ENCODE measurements at regions not wholly inside any gene's neighbourhood (a gene's known extent, or its start where the extent isn't known, plus 50 kb on each side); places are given as distances from the start of the nearest gene placed in this dataset.
"Not testable (repeated sequence)": the region's sequence is repeated elsewhere in the genome, so short reads cannot be mapped to it uniquely, and the experiment has no call there.

- Histone ChIP-seq H3K4me3 (no peak overlapping the region), H3K36me3 (no peaks in the 10 kb centered on the region), H3K27ac (no peak overlapping the region), H3K27me3 (no peaks in the 10 kb centered on the region), H3K9me3 (no peaks in the 10 kb centered on the region), H3K4me1 (no peaks in the 10 kb centered on the region)
- TF ChIP-seq EP300 (IDR thresholded peaks at IDR 0.05) (no peak), POLR2AphosphoS5 (IDR thresholded peaks at IDR 0.05) (no peak), POLR2A (IDR thresholded peaks at IDR 0.05) (no peak), CTCF (IDR thresholded peaks at IDR 0.05) (no peak)
- no peak for DNase-seq
- WGBS, 2 donors: 70 to 86% methylated on average over 4 of the region's 4 CpGs
- intact Hi-C loops (cut with DNase I): no loop called here
These were observed 275.2 kb upstream of the CNR1 start for GRCh38 chr6:88441346-88441745.

GRCh38 chr6:88428068-88428467, 261.9 kb upstream of the CNR1 start:
- no peaks in the 10 kb centered on the region for H3K36me3 ChIP-seq
- H3K4me3 ChIP-seq: no peak overlapping the region
- intact Hi-C loops (cut with DNase I): no loop called here
- DNase-seq: no peak
- no peaks in the 10 kb centered on the region for H3K27me3 ChIP-seq
- no peaks in the 10 kb centered on the region for H3K4me1 ChIP-seq
- H3K27ac ChIP-seq: no peak overlapping the region
- 66 to 73% methylated on average over 1 of the region's 1 CpG for WGBS, 2 donors
- TF ChIP-seq POLR2AphosphoS5 (IDR thresholded peaks at IDR 0.05): no peak
- no peak for TF ChIP-seq EP300 (IDR thresholded peaks at IDR 0.05)
- TF ChIP-seq CTCF (IDR thresholded peaks at IDR 0.05): no peak
- TF ChIP-seq POLR2A (IDR thresholded peaks at IDR 0.05): no peak
- no peaks in the 10 kb centered on the region for H3K9me3 ChIP-seq

- no peak for DNase-seq
- no peak overlapping the region for H3K4me3 ChIP-seq
- TF ChIP-seq POLR2A (IDR thresholded peaks at IDR 0.05) (no peak), POLR2AphosphoS5 (IDR thresholded peaks at IDR 0.05) (no peak), EP300 (IDR thresholded peaks at IDR 0.05) (no peak), CTCF (IDR thresholded peaks at IDR 0.05) (no peak)
- intact Hi-C loops (cut with DNase I): no loop called here
- 94 to 95% methylated on average over 2 of the region's 2 CpGs for WGBS, 2 donors
- no peaks in the 10 kb centered on the region for H3K9me3 ChIP-seq
- H3K4me1 ChIP-seq: no peaks in the 10 kb centered on the region
- no peaks in the 10 kb centered on the region for H3K27me3 ChIP-seq
- no peaks in the 10 kb centered on the region for H3K36me3 ChIP-seq
- no peak overlapping the region for H3K27ac ChIP-seq
These were observed 259.9 kb upstream of the CNR1 start for GRCh38 chr6:88426005-88426404.

- intact Hi-C loops (cut with DNase I): no loop called here
These were observed 256.7 kb upstream of the CNR1 start for GRCh38 chr6:88422831-88423230.

GRCh38 chr6:88420967-88421488, 254.9 kb upstream of the CNR1 start:
- H3K9me3 ChIP-seq; H3K36me3 ChIP-seq; H3K27me3 ChIP-seq; DNase-seq; H3K4me3 ChIP-seq; H3K27ac ChIP-seq; intact Hi-C loops (cut with DNase I); H3K4me1 ChIP-seq: not testable (repeated sequence)
- 92 to 93% methylated on average over 21 of the region's 21 CpGs for WGBS, 2 donors

More at GRCh38 chr6:88422831-88423230, 256.7 kb upstream of the CNR1 start:
- H3K36me3 ChIP-seq: no peaks in the 10 kb centered on the region
- DNase-seq: no peak
- H3K27ac ChIP-seq: no peak overlapping the region
- TF ChIP-seq POLR2A (IDR thresholded peaks at IDR 0.05) (no peak), EP300 (IDR thresholded peaks at IDR 0.05) (no peak), POLR2AphosphoS5 (IDR thresholded peaks at IDR 0.05) (no peak), CTCF (IDR thresholded peaks at IDR 0.05) (no peak)
- H3K4me3 ChIP-seq: no peak overlapping the region
- no peaks in the 10 kb centered on the region for H3K27me3 ChIP-seq
- no peaks in the 10 kb centered on the region for H3K9me3 ChIP-seq
- H3K4me1 ChIP-seq: no peaks in the 10 kb centered on the region
- WGBS, 2 donors: 82 to 87% methylated on average over 8 of the region's 8 CpGs

GRCh38 chr6:88418921-88419810, 253.0 kb upstream of the CNR1 start:
- H3K4me1 ChIP-seq; H3K36me3 ChIP-seq; H3K27me3 ChIP-seq; H3K4me3 ChIP-seq; intact Hi-C loops (cut with DNase I); H3K9me3 ChIP-seq; DNase-seq; H3K27ac ChIP-seq: not testable (repeated sequence)
- WGBS, 2 donors: 80 to 84% methylated on average over 13 of the region's 13 CpGs

- WGBS, 2 donors: 65 to 80% methylated on average over 5 of the region's 5 CpGs
- H3K27me3 ChIP-seq; intact Hi-C loops (cut with DNase I): not testable (repeated sequence)
These were observed 251.2 kb upstream of the CNR1 start for GRCh38 chr6:88417361-88417760.

More at GRCh38 chr6:88417361-88417760, 251.2 kb upstream of the CNR1 start:
- not testable (repeated sequence) for DNase-seq, H3K36me3 ChIP-seq, H3K27ac ChIP-seq, H3K9me3 ChIP-seq, H3K4me1 ChIP-seq, H3K4me3 ChIP-seq
